ENCODE measurements at regions not wholly inside any gene's neighbourhood (a gene's known extent, or its start where the extent isn't known, plus 50 kb on each side); places are given as distances from the start of the nearest gene placed in this dataset.

DNA sequence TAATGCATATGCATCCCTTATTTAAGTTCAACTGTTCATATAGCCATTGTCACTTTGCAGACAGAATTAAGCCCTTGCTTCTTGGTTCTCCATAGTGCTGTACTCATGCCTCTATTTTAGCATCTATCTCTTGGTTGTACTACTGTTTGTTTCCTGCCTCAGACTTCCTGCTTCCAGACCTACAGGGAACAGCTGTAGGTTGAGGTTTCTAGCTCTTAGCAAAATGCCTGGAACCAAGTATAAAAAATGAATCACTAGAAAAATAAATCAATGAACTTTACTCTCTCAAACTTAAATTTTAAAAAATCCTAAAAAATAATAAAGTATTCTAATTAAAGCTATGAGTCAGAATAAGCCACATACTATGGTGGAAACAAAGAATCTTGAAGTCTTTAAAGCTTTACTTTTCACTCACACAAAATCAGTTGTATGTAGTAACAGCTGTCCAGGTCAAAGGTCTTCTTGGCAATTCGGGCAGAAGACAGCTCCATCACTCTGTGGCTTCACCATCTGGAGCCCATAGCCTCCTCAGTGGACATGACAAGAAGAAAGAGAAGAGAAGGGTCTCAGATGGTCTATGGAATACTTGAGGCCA, 1228.1 kb upstream of the GYPC start:
- intact Hi-C loops (cut with DNase I): no loop called here
- no peak for DNase-seq (ENCODE audit: low spot score)

DNA sequence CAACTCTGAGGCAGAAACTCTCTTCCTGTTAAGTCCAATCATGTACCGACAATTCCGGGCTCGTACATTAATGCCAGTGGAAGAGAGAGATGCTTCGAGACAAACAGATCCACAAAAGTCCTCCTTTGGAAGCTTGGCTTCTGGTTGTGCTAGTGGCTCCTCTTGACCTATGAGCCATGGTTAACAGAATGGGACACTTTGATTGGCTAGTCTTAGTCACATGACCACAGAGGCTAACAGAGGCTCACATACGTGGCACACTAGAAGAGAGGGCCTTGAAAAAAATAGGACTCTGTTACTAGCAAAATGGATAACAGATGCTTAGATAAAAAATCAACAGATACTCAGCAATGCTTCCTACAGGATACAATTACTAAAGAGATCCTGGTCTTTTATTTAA, 1211.9 kb upstream of the GYPC start:
- DNase-seq (ENCODE audit: low spot score): no peak
- intact Hi-C loops (cut with DNase I): no loop called here

DNA sequence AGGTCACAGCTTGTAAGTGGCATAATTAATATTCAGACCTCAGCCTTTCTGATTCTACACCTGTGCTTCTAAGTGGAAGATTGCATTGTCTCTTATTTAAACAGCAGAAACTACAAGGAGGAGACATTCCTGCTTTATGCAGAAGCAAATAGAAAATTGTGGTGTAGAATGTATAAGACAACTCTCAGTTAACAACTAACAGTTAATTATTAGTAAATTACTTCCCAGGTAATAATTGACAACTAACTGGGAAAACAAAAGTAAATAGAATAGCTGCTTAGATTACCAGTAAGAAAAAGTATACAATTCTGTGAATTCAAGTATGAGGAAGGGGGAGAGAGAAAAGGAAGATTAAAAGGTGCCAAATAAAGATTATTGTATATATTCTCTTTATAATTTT, 1210.5 kb upstream of the GYPC start:
- no peak for DNase-seq (ENCODE audit: low spot score)
- intact Hi-C loops (cut with DNase I): no loop called here

DNA sequence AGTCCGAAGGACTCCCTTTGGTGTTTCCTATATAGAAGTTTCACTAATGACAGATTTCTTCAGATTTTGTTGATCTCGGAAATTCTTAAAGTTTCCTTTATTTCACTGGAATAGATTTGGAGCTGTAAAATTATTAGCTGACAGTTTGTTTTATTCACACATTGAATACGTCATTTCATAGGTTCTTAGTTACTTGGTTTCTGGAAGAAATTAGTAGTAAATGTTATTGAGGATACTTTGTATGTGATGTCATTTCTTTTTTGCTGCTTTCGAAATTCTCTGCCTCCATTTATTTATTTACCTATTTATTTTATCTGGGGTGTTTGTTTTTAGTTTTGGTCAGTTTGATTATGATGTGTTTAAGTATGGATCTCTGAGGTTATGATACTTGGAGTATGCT, 1205.9 kb upstream of the GYPC start:
- intact Hi-C loops (cut with DNase I): no loop called here
- no peak for DNase-seq (ENCODE audit: low spot score)

DNA sequence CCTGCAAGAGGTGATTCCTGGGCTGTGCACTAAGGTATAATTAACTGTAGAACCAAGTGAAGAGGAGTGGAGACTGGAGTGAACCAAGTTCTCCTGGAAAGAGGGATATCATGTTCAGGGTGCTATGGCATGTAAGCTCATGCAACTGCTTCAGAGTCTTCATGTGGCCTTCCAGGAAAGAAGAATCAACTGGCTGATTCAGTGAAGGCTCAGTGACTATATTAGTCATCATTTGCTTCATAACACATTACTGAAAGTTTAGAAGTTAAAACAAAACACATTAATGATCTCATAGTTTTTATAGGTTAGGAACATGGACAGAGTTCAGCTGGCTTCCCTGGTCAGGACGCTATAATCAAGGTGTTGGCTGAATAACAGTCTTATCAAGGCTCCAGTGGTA, 1200.8 kb upstream of the GYPC start:
- intact Hi-C loops (cut with DNase I): no loop called here
- DNase-seq (ENCODE audit: low spot score): no peak

DNA sequence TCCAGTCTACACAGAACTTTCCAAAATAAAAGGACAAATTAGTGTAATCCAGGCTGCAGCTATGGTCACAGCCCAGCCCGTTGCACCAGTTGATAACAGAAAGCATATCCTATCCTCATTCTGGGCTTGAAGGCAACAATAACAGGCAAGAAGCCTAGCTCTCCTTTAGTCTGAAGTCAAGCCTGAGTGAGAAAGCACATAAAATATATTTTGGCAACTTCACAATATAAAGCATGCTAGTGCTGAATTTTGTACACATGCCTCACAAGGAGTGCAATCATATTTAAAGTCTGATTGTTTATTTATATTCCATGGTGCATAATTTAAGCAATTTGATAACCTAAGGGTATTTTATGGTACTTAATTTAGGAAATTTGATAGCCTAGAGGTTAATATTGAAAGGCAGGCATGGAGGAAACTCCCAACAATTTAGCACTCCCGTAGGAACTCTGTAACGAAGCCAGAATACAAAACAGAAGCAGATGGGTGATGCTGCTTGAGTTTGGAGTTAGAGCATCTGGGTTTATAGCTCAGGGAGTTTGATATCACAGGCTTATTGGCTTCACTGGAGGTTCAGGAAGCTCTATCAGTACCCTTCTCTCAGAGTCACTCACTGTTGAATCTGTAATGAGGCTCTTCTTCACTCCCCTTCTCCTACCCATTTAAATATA, 1199.1 kb upstream of the GYPC start:
- DNase-seq (ENCODE audit: low spot score): no peak
- intact Hi-C loops (cut with DNase I): no loop called here

DNA sequence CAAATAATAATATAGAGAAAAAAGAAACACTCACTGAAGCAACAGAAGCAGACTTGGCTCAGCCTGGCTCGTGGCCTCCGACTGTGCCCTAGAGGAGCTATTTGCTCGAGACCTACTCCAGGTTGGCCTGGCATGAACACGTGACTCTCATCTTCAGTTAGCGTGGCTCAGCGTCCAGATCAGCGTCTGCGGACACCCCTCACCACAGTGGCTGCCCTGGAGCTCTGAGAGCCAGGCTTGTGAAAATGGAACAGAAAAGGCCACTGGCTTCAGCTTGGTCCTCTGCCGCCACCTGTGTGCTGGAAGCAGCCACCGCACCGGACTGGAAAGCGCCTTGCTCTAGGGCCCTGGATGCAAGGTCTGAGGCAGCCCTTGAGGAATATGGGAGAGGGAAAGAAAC, 1184.0 kb upstream of the GYPC start:
- DNase-seq (ENCODE audit: low spot score): no peak
- intact Hi-C loops (cut with DNase I): no loop called here

DNA sequence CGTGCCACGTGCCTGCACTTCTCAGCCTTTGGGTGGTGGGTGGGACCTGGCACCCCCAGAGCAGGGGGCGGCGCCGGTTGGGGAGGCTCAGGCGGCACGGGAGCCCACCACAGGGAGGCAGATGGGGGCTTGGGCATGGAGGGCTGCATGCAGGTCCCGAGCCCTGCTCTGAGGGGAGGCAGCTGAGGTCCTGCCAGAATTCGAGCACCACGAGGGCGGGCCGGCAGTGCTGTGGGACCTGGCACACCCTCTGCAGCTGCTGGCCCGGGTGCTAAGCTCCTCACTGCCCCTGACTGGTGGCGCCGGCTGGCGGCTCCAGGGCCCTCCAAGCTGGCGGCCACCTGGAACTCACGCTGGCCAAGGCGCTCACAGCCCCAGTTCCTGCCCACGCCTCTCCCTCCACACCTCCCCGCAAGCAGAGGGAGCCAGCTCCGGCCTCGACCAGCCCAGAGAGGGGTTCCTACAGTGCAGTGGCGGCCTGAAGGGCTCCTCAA, 1176.8 kb upstream of the GYPC start:
- DNase-seq (ENCODE audit: low spot score): no peak
- intact Hi-C loops (cut with DNase I): no loop called here

DNA sequence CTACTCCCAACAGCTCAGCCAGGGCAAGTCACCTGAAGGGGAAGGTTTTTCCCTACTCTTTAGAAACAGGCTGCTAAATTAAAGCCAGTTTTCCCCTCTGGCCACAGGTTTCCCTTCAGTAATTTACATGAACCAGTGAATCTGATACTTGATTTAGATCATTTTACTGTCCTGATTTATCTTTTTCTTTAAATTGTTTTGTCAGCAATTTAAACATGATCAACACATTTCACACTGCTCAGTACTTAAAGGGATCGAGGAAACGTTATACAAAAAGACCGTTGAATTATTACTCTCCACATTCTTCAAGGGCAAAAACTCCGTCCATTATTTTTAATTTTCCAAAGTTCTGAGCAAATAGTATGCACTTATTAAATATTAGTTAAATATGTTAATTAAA, 1165.7 kb upstream of the GYPC start:
- intact Hi-C loops (cut with DNase I): no loop called here

DNA sequence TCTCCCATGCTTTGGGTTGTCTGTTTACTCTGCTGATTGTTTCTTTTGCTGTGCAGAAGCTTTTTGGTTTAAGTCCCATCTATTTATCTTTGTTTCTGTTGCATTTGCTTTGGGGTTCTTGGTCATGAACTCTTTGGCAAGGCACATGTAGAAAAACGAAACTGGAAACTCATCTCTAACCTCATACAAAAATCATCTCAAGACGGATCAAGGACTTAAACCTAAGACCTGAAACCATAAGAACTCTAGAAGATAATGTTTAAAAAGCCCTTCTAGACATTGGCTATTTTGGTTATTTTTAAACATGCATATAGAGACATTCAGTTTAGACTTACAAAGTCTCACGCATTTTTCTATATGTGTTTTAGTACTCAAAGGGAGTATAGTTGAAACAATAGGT, 1164.3 kb upstream of the GYPC start:
- intact Hi-C loops (cut with DNase I): no loop called here

More for the DNA sequence above, 1165.7 kb upstream of the GYPC start:
- no peak for DNase-seq (ENCODE audit: low spot score)

DNA sequence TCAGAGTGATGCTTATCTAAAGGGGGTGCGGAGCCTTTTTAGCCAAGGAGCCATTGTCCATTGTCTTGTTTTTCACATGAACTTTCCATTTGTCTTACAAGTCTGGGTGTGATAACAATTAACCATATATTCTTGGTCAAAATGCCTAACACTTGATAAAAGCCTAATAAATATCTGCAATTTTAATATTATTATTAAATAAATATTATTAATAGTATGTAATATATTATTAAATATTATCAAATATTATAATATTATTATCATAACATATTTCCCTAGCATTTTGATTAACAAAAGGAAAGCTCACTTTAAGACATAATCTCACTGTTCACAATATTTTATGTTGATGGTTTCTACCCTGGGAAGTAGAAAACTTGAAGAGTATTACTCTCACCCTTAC, 1143.6 kb upstream of the GYPC start:
- intact Hi-C loops (cut with DNase I): no loop called here
- no peak for DNase-seq (ENCODE audit: low spot score)

More for the DNA sequence above, 1164.3 kb upstream of the GYPC start:
- no peak for DNase-seq (ENCODE audit: low spot score)

DNA sequence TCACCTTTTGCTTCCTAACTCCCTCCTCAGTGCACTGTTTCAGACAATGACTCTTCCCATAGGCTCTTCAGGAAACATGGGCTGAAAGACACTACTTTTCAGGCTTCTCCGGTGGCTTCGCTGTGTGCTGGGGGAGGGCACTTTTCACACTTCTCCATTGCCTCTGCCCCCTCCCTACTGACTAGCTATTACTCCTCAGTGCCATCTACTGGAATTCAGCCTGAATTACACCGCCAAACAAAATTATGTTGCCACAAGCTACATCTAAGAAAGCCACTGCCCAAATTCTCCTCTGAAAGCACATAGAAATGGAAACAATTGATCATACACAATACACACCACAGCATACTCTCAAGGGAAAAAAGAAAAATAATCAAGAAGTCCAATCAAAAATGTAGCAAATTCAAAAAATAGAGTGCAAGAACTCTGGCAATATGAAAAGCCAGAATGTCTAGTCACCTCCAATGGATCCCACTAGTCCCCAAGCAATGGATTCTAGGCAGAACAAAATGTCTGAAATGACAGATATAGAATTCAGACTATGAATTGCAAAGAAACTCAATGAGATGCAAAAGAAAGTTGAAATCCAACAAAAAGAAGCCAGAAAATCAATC, 1139.4 kb upstream of the GYPC start:
- no peak for DNase-seq (ENCODE audit: low spot score)
- intact Hi-C loops (cut with DNase I): no loop called here

DNA sequence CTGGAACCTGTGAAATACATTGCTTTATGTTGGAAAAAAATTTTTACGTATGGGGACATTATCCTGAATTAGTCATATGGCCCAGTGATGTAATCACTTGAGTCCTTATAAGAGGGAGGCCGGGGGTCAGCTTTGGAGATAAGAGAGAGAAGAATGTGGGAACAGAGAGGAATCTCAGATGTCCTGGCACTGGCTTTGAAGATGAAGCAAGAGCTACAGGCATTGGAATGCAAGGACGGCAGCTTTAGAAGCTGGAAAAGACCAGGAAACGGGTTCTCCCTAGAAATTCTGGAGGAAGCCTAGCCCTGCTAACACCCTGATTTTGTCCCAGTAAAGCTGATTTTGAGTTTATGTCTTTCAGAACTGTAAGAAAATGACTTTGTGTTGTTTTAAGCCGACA, 1129.9 kb upstream of the GYPC start:
- no peak for DNase-seq (ENCODE audit: low spot score)
- intact Hi-C loops (cut with DNase I): no loop called here

DNA sequence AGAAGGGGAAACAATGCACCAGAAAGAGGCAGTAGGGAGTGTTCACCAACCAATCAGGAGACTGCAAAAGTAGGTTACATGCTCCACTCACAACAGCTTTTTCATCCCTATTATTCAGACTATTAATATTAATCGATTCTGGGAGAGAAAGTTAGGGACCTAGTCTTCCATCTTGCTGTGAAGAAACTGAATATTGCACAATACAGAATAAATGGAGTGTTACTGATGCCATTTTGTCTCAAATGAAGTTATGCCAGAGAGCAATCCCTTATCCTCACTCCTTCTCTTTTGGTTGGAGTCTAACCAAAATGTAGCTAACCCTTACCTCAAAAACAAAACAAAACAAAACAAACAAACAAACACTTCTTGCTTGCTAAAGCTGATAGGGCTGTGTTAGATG, 1120.9 kb upstream of the GYPC start:
- intact Hi-C loops (cut with DNase I): no loop called here
- no peak for DNase-seq (ENCODE audit: low spot score)

DNA sequence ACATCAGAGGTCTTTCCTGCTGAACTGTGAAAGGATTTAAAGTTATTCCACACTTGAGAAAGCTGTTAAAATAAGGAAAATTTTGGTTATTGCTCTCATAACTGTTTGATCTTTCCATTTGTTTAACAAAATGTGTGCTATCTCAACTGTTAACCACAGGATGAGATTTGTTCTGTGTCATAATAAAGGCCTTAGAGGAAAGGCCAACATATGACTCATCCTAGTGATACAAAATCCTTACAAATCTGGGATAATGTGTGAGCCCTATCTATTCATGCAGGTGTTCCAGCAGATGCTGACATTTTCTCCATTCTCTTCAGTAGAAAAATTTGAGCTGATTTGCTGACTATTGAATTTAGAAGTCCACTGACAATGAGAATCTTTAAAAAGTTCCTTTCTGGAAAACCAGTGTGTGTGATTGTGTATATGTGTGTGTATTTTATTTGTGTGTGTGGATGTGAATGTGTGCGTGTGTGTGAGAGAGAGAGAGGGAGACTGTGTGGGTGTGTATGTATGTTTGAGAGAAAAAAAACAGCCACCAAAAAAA, 1111.9 kb upstream of the GYPC start:
- intact Hi-C loops (cut with DNase I): no loop called here
- DNase-seq (ENCODE audit: low spot score): no peak

DNA sequence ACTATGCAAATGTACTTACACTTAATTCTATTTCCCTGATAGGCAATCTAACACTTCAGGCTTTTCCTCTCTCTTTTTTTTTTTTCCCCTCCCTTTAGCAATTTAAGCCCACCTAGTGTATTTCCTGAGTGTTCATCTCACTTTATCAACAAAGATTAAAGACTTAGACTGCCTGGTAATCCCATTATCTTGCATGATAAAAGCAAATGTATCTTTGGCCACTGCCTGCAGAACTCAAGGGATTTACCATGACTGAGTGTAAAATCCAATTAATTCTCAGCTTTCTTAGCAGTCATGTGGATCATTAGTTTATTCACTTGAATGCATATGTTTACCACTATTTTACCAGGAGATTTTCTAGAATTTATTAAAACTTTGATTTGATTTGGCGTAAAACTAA, 1102.2 kb upstream of the GYPC start:
- intact Hi-C loops (cut with DNase I): no loop called here
- DNase-seq (ENCODE audit: low spot score): no peak

DNA sequence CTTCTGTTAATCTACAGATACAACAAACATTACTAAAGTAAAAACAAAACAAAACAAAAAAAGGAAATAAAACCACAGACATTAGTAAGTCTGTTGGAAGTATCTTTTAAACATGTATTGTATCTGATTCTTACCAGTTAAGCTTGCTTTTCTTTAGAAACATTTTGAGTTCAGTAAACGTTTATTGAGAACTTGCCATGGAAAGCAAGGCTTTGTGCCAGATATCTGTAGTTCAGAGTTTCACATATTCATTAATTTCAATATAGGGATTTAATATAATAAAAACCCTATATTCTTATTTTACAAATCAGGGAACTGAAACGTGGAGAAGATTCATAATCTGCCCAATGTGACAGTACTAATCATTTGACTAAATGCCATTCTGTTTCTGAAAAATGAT, 1101.0 kb upstream of the GYPC start:
- intact Hi-C loops (cut with DNase I): no loop called here
- no peak for DNase-seq (ENCODE audit: low spot score)

DNA sequence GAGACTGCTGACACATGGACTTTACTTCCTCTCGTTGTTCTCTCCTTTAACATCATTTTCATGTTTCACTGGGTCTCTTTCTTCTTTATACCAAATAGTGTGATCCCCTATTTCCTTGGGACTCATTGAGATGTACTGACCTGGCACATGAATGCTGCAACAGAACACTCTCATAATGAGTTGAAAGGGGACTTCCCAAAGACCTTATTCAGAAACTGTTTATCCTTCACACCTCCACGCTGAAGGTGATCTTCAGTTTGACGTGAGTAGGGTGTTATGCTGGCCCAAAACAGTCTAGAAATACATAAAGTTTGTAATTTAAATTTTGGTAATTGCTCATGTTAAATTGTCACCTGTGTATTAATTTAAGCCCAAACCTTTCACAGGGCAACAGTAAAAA, 1096.8 kb upstream of the GYPC start:
- no peak for DNase-seq (ENCODE audit: low spot score)
- intact Hi-C loops (cut with DNase I): no loop called here

DNA sequence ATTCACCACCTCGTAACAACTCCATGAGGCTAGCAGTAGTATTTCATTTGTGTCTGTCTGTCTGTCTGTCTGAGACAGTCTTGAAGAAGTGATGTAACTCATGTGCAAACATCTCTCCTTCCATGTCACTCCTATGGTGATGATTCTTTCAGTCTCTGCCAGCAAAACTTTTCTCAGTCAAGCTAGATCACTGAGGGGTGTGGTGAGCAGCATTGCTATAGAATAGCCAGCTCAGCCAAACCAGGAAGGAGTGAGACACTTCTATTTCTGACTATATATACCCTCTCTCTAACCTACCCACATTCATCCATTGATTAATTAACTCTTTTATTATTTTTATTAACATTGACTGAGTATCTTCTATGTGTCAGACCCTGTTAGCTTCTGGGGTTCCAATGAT, 1095.1 kb upstream of the GYPC start:
- intact Hi-C loops (cut with DNase I): no loop called here

DNA sequence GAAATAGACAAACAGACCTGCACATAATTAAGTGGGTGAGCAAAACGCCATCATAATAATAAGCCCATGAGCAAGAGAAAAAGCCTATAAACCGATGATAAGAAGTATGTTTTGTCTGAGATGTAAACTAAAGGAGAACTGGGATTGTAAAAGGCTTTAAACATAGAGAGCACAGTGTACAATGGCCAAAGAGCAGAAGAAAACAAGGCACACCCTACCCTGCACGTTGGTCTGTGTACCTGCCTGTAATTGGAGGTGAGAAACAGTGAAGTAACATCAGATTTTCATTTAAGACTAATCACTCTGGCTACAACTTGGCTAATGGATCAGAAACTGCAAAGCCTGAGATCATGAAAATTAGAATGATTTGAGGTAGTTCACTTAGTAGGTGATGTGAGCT, 1094.7 kb upstream of the GYPC start:
- DNase-seq (ENCODE audit: low spot score): no peak
- intact Hi-C loops (cut with DNase I): no loop called here

More for the DNA sequence above, 1095.1 kb upstream of the GYPC start:
- DNase-seq (ENCODE audit: low spot score): no peak

DNA sequence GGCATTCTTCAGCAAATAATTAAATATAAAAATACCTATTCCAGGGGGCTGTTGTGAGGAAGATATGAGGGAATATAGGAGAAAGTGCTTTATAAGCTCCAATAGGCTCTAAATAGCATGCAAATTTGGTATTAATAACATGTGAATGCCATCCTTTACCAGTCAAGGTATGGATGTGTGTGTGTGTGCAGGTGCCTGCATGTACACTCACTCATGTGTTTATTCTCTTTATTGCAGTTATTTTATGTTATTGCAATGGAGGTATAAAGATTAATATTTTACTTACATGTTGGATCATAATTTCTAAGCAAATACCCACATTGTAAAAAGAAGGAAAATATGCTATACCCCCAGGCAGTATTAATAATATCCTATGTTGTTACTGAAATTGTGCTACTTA, 1093.0 kb upstream of the GYPC start:
- intact Hi-C loops (cut with DNase I): no loop called here

More for the DNA sequence above, 1093.0 kb upstream of the GYPC start:
- no peak for DNase-seq (ENCODE audit: low spot score)
